ENCODE measurements at regions not wholly inside any gene's neighbourhood (a gene's known extent, or its start where the extent isn't known, plus 50 kb on each side); places are given as distances from the start of the nearest gene placed in this dataset.
A peak's percentile ranks its signal among the peaks of the same experiment; 100 is the strongest.

DNA sequence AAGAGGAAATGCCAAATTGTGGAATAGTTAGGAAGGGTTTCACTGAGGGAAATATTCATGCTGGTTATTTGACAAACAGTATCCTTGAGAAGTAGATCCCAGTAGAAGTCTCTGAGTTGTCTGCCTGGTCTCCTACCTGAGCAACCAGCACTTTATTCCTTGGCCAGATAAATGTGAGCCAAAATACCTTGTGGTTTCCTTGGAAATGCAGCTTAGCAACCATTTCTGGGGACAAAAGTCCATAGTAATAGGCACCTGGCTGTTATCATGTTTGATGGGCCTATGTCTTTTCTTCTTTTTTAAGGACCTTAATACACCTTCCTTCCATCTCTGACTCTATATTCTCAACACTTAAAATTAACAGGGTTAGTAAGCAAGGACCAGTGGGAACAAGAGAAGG lies 217.1 kb upstream of the MARCKS start:
- H3K4me1 ChIP-seq (ENCODE audit: low read depth), result peaks cover 33% of the 10 kb centered on the region
- no peak for DNase-seq (ENCODE audit: low read depth in 1 of 2, low spot score in 1 of 2)
- H3K27ac ChIP-seq, result no peak overlapping the region
- no peak overlapping the region for H3K4me3 ChIP-seq
- TF ChIP-seq CTCF (IDR thresholded peaks at IDR 0.05; ENCODE audit: low read depth, low read length), result no peak
- H3K36me3 ChIP-seq, result no peaks in the 10 kb centered on the region
- H3K27me3 ChIP-seq, result no peaks in the 10 kb centered on the region
- H3K9me3 ChIP-seq (ENCODE audit: low read depth), result no peaks in the 10 kb centered on the region

DNA sequence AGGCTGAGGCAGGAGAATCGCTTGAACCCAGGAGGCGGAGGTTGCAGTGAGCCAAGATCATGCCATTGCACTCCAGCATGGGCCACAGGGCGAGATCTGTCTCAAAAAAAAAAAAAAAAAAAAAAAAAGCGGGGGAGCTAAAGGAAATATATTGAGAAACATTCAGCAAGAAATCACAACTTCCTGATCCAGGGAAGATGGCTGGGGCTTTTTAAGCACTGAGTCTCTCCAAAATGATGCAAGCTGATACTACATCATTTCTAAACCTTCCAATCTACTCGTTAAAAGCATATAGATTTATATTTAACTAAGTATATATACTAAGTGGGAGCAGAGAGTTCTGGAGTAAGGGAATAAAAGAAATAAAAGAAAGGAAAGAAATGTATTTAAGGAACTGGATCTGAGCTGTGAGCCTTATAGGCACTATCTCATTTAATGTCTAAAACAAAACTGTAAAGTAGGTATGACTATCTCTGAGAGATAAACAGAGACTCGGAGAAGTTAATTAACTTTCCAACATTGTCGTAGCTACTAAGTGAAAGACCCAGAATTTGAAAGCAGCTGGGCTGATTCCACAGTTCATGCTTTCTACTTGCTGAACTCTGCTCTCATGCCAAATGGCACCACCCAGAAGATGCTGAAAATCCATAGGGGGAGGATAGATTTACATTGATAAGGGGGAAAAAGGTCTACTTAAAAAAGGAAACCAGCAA lies 215.0 kb upstream of the MARCKS start:
- DNase-seq (ENCODE audit: low read depth in 1 of 2, low spot score in 1 of 2), result no peak
- H3K4me1 ChIP-seq (ENCODE audit: low read depth), result peaks cover 41% of the 10 kb centered on the region
- H3K4me3 ChIP-seq, result no peak overlapping the region
- no peaks in the 10 kb centered on the region for H3K36me3 ChIP-seq
- H3K27ac ChIP-seq, result peak overlapping the region; percentile 76
- no peak for TF ChIP-seq CTCF (IDR thresholded peaks at IDR 0.05; ENCODE audit: low read depth, low read length)
- H3K27me3 ChIP-seq, result no peaks in the 10 kb centered on the region
- no peaks in the 10 kb centered on the region for H3K9me3 ChIP-seq (ENCODE audit: low read depth)

DNA sequence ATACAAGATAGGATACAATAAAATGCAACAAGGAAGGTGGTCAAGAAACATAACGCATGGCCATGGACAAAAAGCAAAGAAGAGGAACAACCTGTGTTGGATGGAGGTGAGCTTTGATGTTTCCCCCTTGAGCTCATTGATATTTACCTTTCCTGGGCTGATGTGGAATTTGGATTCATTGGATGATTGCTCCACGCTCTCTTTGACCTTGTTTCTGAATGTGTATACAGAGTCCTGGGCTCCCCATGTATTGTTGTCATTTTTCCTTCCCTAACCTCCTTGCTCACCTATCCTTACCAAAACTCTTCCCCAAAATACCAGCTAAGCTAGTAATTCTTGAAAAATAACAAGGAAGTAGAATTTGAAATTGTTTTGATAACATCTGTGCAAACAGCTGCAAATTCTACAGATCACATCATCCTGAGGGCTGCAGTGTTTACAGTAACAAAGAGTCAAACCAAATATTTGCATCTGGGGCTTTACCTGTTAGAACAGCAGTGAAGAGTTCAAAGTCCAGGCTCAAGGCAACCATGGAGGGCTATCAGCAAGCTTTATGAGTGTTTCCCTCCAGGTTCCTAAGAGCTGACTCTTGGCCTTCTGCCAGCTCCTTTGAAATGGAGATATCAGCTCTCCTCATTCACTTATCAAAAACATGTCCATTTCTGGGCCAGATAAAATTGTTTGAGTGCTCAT lies 214.3 kb upstream of the MARCKS start:
- peaks cover 38% of the 10 kb centered on the region for H3K4me1 ChIP-seq (ENCODE audit: low read depth)
- no peaks in the 10 kb centered on the region for H3K27me3 ChIP-seq
- H3K9me3 ChIP-seq (ENCODE audit: low read depth), result no peaks in the 10 kb centered on the region
- peak overlapping the region; percentile 76 for H3K27ac ChIP-seq
- no peaks in the 10 kb centered on the region for H3K36me3 ChIP-seq
- TF ChIP-seq CTCF (IDR thresholded peaks at IDR 0.05; ENCODE audit: low read depth, low read length), result no peak
- DNase-seq (ENCODE audit: low read depth in 1 of 2, low spot score in 1 of 2), result peak; percentile 26 to 96
- no peak overlapping the region for H3K4me3 ChIP-seq

DNA sequence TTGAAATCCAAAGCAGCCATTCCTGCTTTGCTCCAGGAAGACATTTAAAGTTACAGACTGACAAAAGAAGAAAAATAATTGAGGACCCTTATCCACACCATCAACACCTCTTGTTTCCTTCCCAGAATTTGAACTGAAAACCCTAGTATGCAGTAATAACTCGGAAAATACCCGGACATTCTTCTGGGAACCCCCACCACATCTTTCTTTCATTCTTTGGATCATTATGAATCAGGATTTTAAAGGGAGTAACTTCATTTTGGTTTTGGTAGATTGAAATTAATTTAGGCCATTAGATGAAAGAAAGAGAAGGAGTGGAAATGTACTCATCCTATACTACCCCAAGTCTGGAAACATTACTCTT lies 213.8 kb upstream of the MARCKS start:
- TF ChIP-seq CTCF (IDR thresholded peaks at IDR 0.05; ENCODE audit: low read depth, low read length), result no peak
- peaks cover 37% of the 10 kb centered on the region for H3K4me1 ChIP-seq (ENCODE audit: low read depth)
- H3K4me3 ChIP-seq, result no peak overlapping the region
- H3K9me3 ChIP-seq (ENCODE audit: low read depth), result no peaks in the 10 kb centered on the region
- peak overlapping the region; percentile 76 for H3K27ac ChIP-seq
- H3K36me3 ChIP-seq, result no peaks in the 10 kb centered on the region
- H3K27me3 ChIP-seq, result no peaks in the 10 kb centered on the region
- DNase-seq (ENCODE audit: low read depth in 1 of 2, low spot score in 1 of 2), result no peak

DNA sequence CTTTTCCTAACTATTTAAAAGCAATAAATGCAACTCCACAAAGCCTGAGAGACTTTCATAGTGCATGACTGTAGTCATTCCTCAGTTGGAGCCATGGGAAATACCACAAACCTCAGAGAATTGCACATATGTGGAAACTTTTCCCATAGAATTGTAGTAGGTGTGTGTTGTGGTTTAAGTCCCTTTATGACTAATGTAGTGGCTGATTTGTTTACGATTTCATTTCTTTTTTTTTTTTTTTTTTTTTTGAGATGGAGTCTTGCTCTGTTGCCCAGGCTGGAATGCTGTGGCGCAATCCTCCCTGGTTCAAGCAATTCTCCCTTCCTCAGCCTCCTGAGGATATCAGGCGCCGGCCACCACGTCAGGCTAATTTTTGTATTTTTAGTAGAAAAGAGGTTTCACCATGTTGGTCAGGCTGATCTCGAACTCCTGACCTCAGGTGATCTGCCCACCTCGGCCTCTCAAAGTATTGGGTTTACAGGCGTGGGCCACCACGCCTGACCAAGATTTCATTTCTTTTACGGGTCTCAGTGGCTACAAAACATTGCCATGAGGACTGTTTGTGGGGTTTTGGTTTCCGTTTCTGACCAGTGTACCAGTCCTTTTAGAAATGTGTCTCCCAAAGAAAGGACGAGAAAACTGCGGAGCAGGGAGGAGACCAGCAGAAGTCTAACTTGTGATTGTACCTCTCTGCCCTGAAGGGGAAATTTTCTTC lies 212.1 kb upstream of the MARCKS start:
- Histone ChIP-seq H3K4me1 (ENCODE audit: low read depth) (peaks cover 53% of the 10 kb centered on the region), H3K4me3 (no peak overlapping the region), H3K36me3 (no peaks in the 10 kb centered on the region), H3K27ac (no peak overlapping the region), H3K27me3 (no peaks in the 10 kb centered on the region), H3K9me3 (ENCODE audit: low read depth) (no peaks in the 10 kb centered on the region)
- TF ChIP-seq CTCF (IDR thresholded peaks at IDR 0.05; ENCODE audit: low read depth, low read length), result no peak
- DNase-seq (ENCODE audit: low read depth in 1 of 2, low spot score in 1 of 2), result peak in 1 of 2 donors; percentile 93
